Activated CD8-positive, alpha-beta memory T cell treated with anti-CD3 and anti-CD28 coated beads, Interleukin-2, amount 50 U/mL, for 4 hours (primary cell): ENCODE measurements at regions not wholly inside any gene's neighbourhood (a gene's known extent, or its start where the extent isn't known, plus 50 kb on each side); places are given as distances from the start of the nearest gene placed in this dataset.

Experiments
- DNase-seq: peaks from one replicate; pipeline ENCODE4 v3.0.0-alpha.2; 2020

GRCh38 chr10:60664859-60665258 lies 113.4 kb upstream of the CDK1 start:
- no peak for DNase-seq

- no peak for DNase-seq
Measured at GRCh38 chr10:60663850-60664249, 114.4 kb upstream of the CDK1 start.

- DNase-seq: no peak
Measured at GRCh38 chr10:60662917-60663614, 115.2 kb upstream of the CDK1 start.

GRCh38 chr10:60661637-60662036 lies 116.6 kb upstream of the CDK1 start:
- DNase-seq: no peak

GRCh38 chr10:60660625-60661024 lies 117.7 kb upstream of the CDK1 start:
- no peak for DNase-seq

GRCh38 chr10:60654813-60655464 lies 123.3 kb upstream of the CDK1 start:
- DNase-seq: no peak

GRCh38 chr10:60652628-60653027 lies 125.7 kb upstream of the CDK1 start:
- no peak for DNase-seq

- no peak for DNase-seq
Measured at GRCh38 chr10:60650378-60650800, 127.9 kb upstream of the CDK1 start.

GRCh38 chr10:60649485-60650377 lies 128.5 kb upstream of the CDK1 start:
- DNase-seq: no peak

GRCh38 chr10:60648761-60649160 lies 129.5 kb upstream of the CDK1 start:
- no peak for DNase-seq

- DNase-seq: peak; percentile 24
Measured at GRCh38 chr10:60646966-60647796, 131.1 kb upstream of the CDK1 start.

GRCh38 chr10:60645980-60646379 lies 132.3 kb upstream of the CDK1 start:
- DNase-seq: no peak

- no peak for DNase-seq
Measured at GRCh38 chr10:60644436-60645130, 133.7 kb upstream of the CDK1 start.

- no peak for DNase-seq
Measured at GRCh38 chr10:60643874-60644273, 134.4 kb upstream of the CDK1 start.

GRCh38 chr10:60629332-60629731 lies 148.9 kb upstream of the CDK1 start:
- DNase-seq: no peak

GRCh38 chr10:60627778-60628748 lies 150.2 kb upstream of the CDK1 start:
- DNase-seq: no peak

GRCh38 chr10:60626037-60626436 lies 152.2 kb upstream of the CDK1 start:
- no peak for DNase-seq

GRCh38 chr10:60623627-60624026 lies 154.7 kb upstream of the CDK1 start:
- no peak for DNase-seq

- DNase-seq: no peak
Measured at GRCh38 chr10:60621018-60621417, 157.3 kb upstream of the CDK1 start.

GRCh38 chr10:60618861-60619260 lies 159.4 kb upstream of the CDK1 start:
- no peak for DNase-seq

GRCh38 chr10:60615541-60615940 lies 162.7 kb upstream of the CDK1 start:
- DNase-seq: no peak
